ENCODE measurements at regions not wholly inside any gene's neighbourhood (a gene's known extent, or its start where the extent isn't known, plus 50 kb on each side); places are given as distances from the start of the nearest gene placed in this dataset.

DNA sequence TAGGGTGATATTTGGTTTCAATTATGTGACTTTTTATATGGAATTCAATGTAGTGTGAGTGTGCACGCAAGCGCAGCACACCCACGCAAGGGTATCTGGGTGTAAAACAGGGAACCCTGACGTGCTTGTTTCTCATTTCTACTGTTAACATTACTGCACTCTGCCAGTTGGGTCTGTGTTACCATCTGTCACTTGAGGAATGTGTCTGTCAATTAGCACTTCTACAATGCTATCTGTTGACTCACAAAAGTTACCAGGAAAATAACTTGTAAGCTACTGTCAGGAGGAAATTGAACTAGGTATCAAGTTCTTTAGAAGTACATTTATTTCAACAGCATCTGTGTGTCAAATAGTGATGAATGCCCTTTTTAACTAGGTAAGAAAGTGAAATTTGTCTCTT is 695.5 kb upstream of the LRFN5 start:
- TF ChIP-seq CTCF (conservative IDR thresholded peaks at IDR 0.05) (no peak), ZFX (IDR thresholded peaks at IDR 0.05) (no peak)

All from C4-2B (cell line).